ENCODE measurements at regions not wholly inside any gene's neighbourhood (a gene's known extent, or its start where the extent isn't known, plus 50 kb on each side); places are given as distances from the start of the nearest gene placed in this dataset.

GRCh38 chr4:54898056-54898562, 227.3 kb downstream of the KDR start:
- H3K9me3 ChIP-seq, result no peaks in the 10 kb centered on the region
- TF ChIP-seq POLR2A (IDR thresholded peaks at IDR 0.05) (no peak), CTCF (IDR thresholded peaks at IDR 0.05) (no peak)
- DNase-seq, result no peak
- no peak overlapping the region for H3K4me3 ChIP-seq
- no peaks in the 10 kb centered on the region for H3K4me1 ChIP-seq
- intact Hi-C loops (cut with DNase I; ENCODE audit: low total_unique reads), result no loop called here
- no peaks in the 10 kb centered on the region for H3K27me3 ChIP-seq
- H3K36me3 ChIP-seq, result no peaks in the 10 kb centered on the region
- H3K27ac ChIP-seq, result no peak overlapping the region

- H3K9me3 ChIP-seq, result no peaks in the 10 kb centered on the region
- TF ChIP-seq POLR2A (IDR thresholded peaks at IDR 0.05) (no peak), CTCF (IDR thresholded peaks at IDR 0.05) (no peak)
- no peak overlapping the region for H3K27ac ChIP-seq
- no peaks in the 10 kb centered on the region for H3K27me3 ChIP-seq
- no peaks in the 10 kb centered on the region for H3K4me1 ChIP-seq
- no peaks in the 10 kb centered on the region for H3K36me3 ChIP-seq
- DNase-seq, result no peak
- no peak overlapping the region for H3K4me3 ChIP-seq
- intact Hi-C loops (cut with DNase I; ENCODE audit: low total_unique reads), result no loop called here
Observed at GRCh38 chr4:54897590-54897989, 227.8 kb downstream of the KDR start.

- H3K9me3 ChIP-seq, result no peaks in the 10 kb centered on the region
- H3K27me3 ChIP-seq, result no peaks in the 10 kb centered on the region
- no peak for DNase-seq
- TF ChIP-seq CTCF (IDR thresholded peaks at IDR 0.05) (no peak), POLR2A (IDR thresholded peaks at IDR 0.05) (no peak)
- no peaks in the 10 kb centered on the region for H3K4me1 ChIP-seq
- no peak overlapping the region for H3K4me3 ChIP-seq
- intact Hi-C loops (cut with DNase I; ENCODE audit: low total_unique reads), result no loop called here
- H3K27ac ChIP-seq, result no peak overlapping the region
- no peaks in the 10 kb centered on the region for H3K36me3 ChIP-seq
Observed at GRCh38 chr4:54882616-54883015, 224.9 kb downstream of the KIT start.

GRCh38 chr4:54879576-54879975, 221.8 kb downstream of the KIT start:
- Histone ChIP-seq H3K27me3 (no peaks in the 10 kb centered on the region), H3K4me3 (no peak overlapping the region), H3K9me3 (no peaks in the 10 kb centered on the region), H3K36me3 (no peaks in the 10 kb centered on the region), H3K4me1 (no peaks in the 10 kb centered on the region), H3K27ac (no peak overlapping the region)
- DNase-seq, result no peak
- TF ChIP-seq CTCF (IDR thresholded peaks at IDR 0.05) (no peak), POLR2A (IDR thresholded peaks at IDR 0.05) (no peak)
- intact Hi-C loops (cut with DNase I; ENCODE audit: low total_unique reads), result no loop called here

GRCh38 chr4:54877006-54877405, 219.2 kb downstream of the KIT start:
- TF ChIP-seq POLR2A (IDR thresholded peaks at IDR 0.05), result no peak
- TF ChIP-seq CTCF (IDR thresholded peaks at IDR 0.05), result no peak
- no peaks in the 10 kb centered on the region for H3K27me3 ChIP-seq
- no peak for DNase-seq
- no peaks in the 10 kb centered on the region for H3K4me1 ChIP-seq
- intact Hi-C loops (cut with DNase I; ENCODE audit: low total_unique reads), result no loop called here
- H3K9me3 ChIP-seq, result no peaks in the 10 kb centered on the region
- no peak overlapping the region for H3K4me3 ChIP-seq
- no peaks in the 10 kb centered on the region for H3K36me3 ChIP-seq
- H3K27ac ChIP-seq, result no peak overlapping the region

All from uterus (tissue), 3 donors.